GM18505 (cell line): ENCODE measurements at regions not wholly inside any gene's neighbourhood (a gene's known extent, or its start where the extent isn't known, plus 50 kb on each side); places are given as distances from the start of the nearest gene placed in this dataset.

ENCODE experiments used
- ATAC-seq: cut with Tn5 transposase; IDR thresholded peaks from one replicate; pipeline ENCODE4 v1.9.1; 2021; ENCODE audit not compliant: unreplicated experiment
- POLR2A ChIP-seq: IDR thresholded peaks from 4 replicates; pipeline ENCODE4 v1.6.1; 2011; ENCODE audit warnings: borderline replicate concordance; ENCODE audit not compliant: insufficient read depth, insufficient read length; ENCODE audit errors: extremely low read depth

GRCh38 chr16:6646891-6647290 lies 685.8 kb upstream of the RBFOX1 start:
- TF ChIP-seq POLR2A = no peak
- ATAC-seq = no peak

- no peak for TF ChIP-seq POLR2A
Measured at GRCh38 chr16:6645768-6646568, 686.7 kb upstream of the RBFOX1 start.

DNA sequence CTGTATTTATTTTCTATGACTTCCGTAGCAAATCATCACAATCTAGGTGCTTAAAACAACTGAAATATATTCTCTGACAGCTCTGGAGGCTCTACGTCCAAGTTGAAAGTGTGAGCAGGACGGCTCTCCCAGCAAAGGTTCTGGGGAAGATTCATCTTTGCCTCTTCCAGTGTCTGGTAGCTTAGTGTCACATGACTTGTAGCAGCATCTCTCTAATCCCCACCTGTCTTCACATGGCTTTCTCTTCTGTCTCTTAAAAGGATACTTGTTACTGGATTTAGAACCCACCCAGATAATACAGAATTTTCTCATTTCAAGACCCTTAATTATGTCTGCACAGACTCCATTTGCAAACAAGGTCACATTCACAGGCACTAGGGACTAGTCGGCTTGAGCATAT lies 687.7 kb upstream of the RBFOX1 start:
- TF ChIP-seq POLR2A = no peak

More at GRCh38 chr16:6645768-6646568, 686.7 kb upstream of the RBFOX1 start:
- no peak for ATAC-seq

GRCh38 chr16:6643080-6643686 lies 689.5 kb upstream of the RBFOX1 start:
- TF ChIP-seq POLR2A = no peak
- ATAC-seq = no peak

More for the DNA sequence above, 687.7 kb upstream of the RBFOX1 start:
- no peak for ATAC-seq

DNA sequence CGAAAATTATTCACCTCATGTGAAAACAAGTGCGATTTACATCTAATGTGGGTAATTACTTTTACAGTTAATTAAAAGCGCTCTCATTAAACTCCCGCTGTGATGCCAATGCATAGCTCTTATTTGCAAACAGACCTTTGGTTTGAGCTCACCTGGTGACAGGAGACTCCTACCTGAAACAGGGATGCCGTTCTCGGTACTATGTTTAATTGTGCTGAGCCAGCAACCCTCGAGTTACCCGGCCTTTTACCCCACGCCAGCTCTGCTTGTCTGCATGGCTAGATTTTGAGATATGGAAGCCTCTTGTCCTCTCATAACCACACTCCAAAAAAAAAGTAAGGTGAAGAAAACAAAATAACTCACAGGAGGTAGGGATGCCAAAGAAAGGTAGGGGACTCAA lies 690.4 kb upstream of the RBFOX1 start:
- no peak for TF ChIP-seq POLR2A
- no peak for ATAC-seq

DNA sequence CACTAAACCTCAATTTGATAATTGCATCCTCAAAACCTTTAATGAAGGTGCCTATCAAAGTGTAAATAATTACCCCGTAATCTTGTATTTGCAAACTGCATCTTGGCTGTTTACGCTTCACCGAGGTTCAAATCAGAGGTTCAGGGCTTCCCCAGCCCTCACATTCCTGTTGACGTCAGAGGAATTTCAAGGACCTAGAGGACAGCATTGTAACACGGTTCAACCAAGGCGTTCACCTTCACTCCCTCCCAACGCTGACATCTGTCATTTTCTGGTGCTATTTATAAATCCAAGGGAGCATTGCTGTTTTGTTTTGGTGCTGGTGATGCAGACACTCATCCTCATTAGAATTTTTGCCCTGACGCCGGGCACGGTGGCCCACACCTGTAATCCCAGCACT lies 691.6 kb upstream of the RBFOX1 start:
- no peak for TF ChIP-seq POLR2A
- ATAC-seq = no peak

DNA sequence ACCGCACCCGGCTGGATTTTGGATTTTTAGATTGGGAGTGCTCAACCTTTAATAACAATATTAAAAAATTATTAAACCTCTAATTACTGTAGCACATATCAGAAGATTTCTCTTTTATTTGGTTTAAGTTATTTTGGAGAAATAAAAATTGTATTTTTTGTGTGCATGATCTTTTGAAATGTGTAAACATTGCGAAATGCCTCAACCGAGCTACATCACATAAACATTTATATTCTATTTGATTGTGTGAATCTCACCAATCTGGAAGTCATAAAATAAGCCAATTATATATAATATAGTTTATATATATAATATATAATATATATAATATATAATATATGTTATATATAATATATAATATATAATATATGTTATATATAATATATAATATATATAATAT lies 696.2 kb upstream of the RBFOX1 start:
- no peak for ATAC-seq
- no peak for TF ChIP-seq POLR2A

GRCh38 chr16:6634151-6634550 lies 698.5 kb upstream of the RBFOX1 start:
- TF ChIP-seq POLR2A = no peak
- ATAC-seq = no peak

GRCh38 chr16:6633456-6633855 lies 699.2 kb upstream of the RBFOX1 start:
- TF ChIP-seq POLR2A = no peak

GRCh38 chr16:6629110-6629509 lies 703.5 kb upstream of the RBFOX1 start:
- ATAC-seq = no peak
- no peak for TF ChIP-seq POLR2A

More at GRCh38 chr16:6633456-6633855, 699.2 kb upstream of the RBFOX1 start:
- no peak for ATAC-seq

GRCh38 chr16:6625606-6626005 lies 707.0 kb upstream of the RBFOX1 start:
- no peak for ATAC-seq
- no peak for TF ChIP-seq POLR2A

DNA sequence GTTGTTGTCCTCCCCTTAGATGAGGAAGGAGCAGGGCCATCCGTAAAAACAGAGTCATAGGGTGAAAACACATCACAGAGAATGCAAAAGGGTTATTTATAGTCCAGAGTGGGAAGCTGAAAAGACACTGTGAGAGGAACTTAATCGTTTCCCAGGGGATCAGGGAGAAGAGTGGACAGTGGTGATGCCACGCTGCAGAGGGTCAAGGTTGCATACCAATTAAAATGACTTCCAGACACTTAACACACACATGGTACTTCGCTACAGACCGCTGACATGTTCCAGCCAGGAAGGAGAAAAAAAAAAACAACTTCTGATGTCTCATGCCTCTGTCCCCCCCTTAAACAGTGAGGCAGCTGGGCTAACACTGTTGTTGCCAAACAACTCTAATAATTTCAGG lies 713.8 kb upstream of the RBFOX1 start:
- TF ChIP-seq POLR2A = no peak
- no peak for ATAC-seq

DNA sequence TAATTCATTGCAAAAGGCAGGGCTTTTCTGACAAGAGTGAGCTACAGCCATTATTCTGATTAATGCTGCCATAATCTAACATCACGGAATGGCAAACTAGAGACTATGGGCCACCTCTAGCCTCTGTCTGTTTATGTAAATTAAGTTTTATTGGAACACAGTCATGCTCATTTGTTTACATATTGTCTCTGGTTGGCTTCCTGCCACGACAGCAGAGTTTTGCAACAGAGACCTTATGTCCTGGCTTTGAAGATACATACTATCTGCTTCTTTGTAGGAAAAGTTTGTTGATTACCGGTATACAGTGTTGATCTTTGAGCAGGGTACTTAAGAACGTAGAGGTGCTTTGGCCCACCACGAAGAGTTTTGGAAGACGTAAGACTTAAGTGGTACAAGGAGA lies 715.9 kb upstream of the RBFOX1 start:
- no peak for TF ChIP-seq POLR2A
- ATAC-seq = no peak

DNA sequence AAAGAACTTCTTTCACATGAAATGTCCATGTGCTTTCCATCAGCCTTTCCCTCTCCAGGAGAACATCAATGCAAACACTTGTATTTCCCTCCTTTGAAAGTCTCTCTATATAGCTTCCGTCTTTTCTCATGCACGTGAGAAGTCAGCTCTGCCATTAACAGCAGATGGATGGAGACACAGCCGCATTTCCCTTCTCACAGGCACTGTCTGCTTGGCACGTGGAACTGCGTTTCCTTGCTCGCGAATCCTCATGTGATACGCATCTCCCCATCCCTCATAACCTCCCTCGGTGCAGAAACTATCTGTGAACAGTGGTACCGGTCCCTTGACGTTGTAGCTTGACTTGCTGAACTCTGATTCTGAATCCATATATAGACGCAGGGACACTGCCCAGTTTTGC lies 717.0 kb upstream of the RBFOX1 start:
- ATAC-seq = no peak
- TF ChIP-seq POLR2A = no peak
